ENCODE measurements at regions not wholly inside any gene's neighbourhood (a gene's known extent, or its start where the extent isn't known, plus 50 kb on each side); places are given as distances from the start of the nearest gene placed in this dataset.

- TF ChIP-seq CTCF (IDR thresholded peaks at IDR 0.05) (no peak), POLR2A (IDR thresholded peaks at IDR 0.05) (no peak)
- Histone ChIP-seq H3K4me1 (peaks cover 17% of the 10 kb centered on the region), H3K9me3 (no peaks in the 10 kb centered on the region), H3K27ac (no peak overlapping the region), H3K4me3 (no peak overlapping the region), H3K36me3 (ENCODE audit: low read depth, missing control alignments) (no peaks in the 10 kb centered on the region), H3K27me3 (no peaks in the 10 kb centered on the region)
- 84 to 86% methylated on average over 19 of the region's 19 CpGs for WGBS, 2 donors
- no peak for DNase-seq
- intact Hi-C loops (cut with DNase I; ENCODE audit: low total_unique reads) = no loop called here
These were observed 49.9 kb upstream of the SLC14A2 start for GRCh38 chr18:45565280-45565970.
